Panc1 (cell line): ENCODE measurements at regions not wholly inside any gene's neighbourhood (a gene's known extent, or its start where the extent isn't known, plus 50 kb on each side); places are given as distances from the start of the nearest gene placed in this dataset.

Experiments used
- POLR2AphosphoS5 ChIP-seq: IDR thresholded peaks from 2 replicates; pipeline ENCODE4 v1.6.1; 2012; ENCODE audit warnings: mild to moderate bottlenecking, low read depth, low read length, moderate library complexity
- REST ChIP-seq, 2 experiments: IDR thresholded peaks; 2 replicates each; pipeline ENCODE4 v1.6.1; 2011 to 2012; ENCODE audit warnings: low read depth in 2 of 2, control low read depth in 1 of 2, low read length in 1 of 2, mild to moderate bottlenecking in 1 of 2, moderate library complexity in 1 of 2; ENCODE audit not compliant: insufficient read depth in 1 of 2
- TF ChIP-seq, protein P1 (sequence below): fragments of 450-650 bp; IDR thresholded peaks from 2 replicates; pipeline ENCODE4 v1.5.1; 2017; ENCODE audit warnings: mild to moderate bottlenecking

- TF ChIP-seq, protein P1, sequence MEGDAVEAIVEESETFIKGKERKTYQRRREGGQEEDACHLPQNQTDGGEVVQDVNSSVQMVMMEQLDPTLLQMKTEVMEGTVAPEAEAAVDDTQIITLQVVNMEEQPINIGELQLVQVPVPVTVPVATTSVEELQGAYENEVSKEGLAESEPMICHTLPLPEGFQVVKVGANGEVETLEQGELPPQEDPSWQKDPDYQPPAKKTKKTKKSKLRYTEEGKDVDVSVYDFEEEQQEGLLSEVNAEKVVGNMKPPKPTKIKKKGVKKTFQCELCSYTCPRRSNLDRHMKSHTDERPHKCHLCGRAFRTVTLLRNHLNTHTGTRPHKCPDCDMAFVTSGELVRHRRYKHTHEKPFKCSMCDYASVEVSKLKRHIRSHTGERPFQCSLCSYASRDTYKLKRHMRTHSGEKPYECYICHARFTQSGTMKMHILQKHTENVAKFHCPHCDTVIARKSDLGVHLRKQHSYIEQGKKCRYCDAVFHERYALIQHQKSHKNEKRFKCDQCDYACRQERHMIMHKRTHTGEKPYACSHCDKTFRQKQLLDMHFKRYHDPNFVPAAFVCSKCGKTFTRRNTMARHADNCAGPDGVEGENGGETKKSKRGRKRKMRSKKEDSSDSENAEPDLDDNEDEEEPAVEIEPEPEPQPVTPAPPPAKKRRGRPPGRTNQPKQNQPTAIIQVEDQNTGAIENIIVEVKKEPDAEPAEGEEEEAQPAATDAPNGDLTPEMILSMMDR, result no peak
- TF ChIP-seq POLR2AphosphoS5 (no peak), REST (IDR thresholded peaks at IDR 0.05; ENCODE audit: insufficient read depth in 1 of 2, low read depth in 2 of 2, low read length in 1 of 2) (no peak)
Measured at GRCh38 chr2:88810017-88810416, 118.5 kb downstream of the RPIA start.
